Mesothelial cell of epicardium (in vitro differentiated cells): ENCODE measurements at regions not wholly inside any gene's neighbourhood (a gene's known extent, or its start where the extent isn't known, plus 50 kb on each side); places are given as distances from the start of the nearest gene placed in this dataset.

Experiments used
- DNase-seq, 2 experiments: peaks; one replicate each; pipeline ENCODE4 v3.0.0; 2021; ENCODE audit warnings: low spot score in 2 of 2; ENCODE audit not compliant: unreplicated experiment in 2 of 2
- H3K27ac Mint-ChIP-seq: 2 replicates; pipeline ENCODE4 v1.8.0; 2021; ENCODE audit warnings: mixed read lengths
- H3K27me3 Mint-ChIP-seq: 2 replicates; pipeline ENCODE4 v1.8.0; 2021; ENCODE audit warnings: low read depth, mixed read lengths
- H3K36me3 Mint-ChIP-seq: 2 replicates; pipeline ENCODE4 v1.8.0; 2021; ENCODE audit warnings: mixed read lengths
- H3K4me1 Mint-ChIP-seq: 2 replicates; pipeline ENCODE4 v1.8.0; 2021; ENCODE audit warnings: mixed read lengths
- H3K4me3 Mint-ChIP-seq: 2 replicates; pipeline ENCODE4 v1.8.0; 2021; ENCODE audit warnings: mild to moderate bottlenecking, moderate library complexity, mixed read lengths
- H3K9me3 Mint-ChIP-seq: 2 replicates; pipeline ENCODE4 v1.8.0; 2021; ENCODE audit warnings: mixed read lengths
- TF ChIP-seq, protein P1 (sequence below): fragments of 200-600 bp; sonication (generic); IDR thresholded peaks from one replicate; pipeline ENCODE4 v1.5.0; 2021; ENCODE audit warnings: antibody characterized with exemption; ENCODE audit not compliant: unreplicated experiment

DNA sequence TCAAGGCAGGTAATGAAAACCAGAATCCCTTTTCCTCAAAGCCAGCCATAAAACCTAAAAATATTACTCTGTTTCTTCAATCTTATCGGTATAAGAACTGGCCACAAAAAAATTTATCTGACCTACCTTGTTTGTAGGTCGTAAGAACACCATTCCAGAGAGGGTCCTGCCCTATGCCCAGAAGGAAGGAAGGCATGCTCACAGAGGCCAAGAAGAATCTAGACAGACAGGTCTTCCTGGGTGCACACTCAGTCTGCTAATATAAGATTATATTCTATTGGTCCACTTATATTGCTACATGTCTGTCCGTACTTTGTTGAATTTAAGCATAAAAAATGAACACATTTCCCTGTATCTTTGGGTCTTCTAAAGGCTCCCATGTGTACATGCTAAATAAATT is 2136.1 kb upstream of the PCDH20 start:
- Mint-ChIP-seq H3K27me3 (no peaks in the 10 kb centered on the region), H3K4me1 (peaks cover 6% of the 10 kb centered on the region), H3K9me3 (no peaks in the 10 kb centered on the region), H3K4me3 (no peak overlapping the region), H3K27ac (peak overlapping the region; percentile 61), H3K36me3 (no peaks in the 10 kb centered on the region)
- no peak for DNase-seq
- TF ChIP-seq, protein P1, sequence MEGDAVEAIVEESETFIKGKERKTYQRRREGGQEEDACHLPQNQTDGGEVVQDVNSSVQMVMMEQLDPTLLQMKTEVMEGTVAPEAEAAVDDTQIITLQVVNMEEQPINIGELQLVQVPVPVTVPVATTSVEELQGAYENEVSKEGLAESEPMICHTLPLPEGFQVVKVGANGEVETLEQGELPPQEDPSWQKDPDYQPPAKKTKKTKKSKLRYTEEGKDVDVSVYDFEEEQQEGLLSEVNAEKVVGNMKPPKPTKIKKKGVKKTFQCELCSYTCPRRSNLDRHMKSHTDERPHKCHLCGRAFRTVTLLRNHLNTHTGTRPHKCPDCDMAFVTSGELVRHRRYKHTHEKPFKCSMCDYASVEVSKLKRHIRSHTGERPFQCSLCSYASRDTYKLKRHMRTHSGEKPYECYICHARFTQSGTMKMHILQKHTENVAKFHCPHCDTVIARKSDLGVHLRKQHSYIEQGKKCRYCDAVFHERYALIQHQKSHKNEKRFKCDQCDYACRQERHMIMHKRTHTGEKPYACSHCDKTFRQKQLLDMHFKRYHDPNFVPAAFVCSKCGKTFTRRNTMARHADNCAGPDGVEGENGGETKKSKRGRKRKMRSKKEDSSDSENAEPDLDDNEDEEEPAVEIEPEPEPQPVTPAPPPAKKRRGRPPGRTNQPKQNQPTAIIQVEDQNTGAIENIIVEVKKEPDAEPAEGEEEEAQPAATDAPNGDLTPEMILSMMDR = no peak

DNA sequence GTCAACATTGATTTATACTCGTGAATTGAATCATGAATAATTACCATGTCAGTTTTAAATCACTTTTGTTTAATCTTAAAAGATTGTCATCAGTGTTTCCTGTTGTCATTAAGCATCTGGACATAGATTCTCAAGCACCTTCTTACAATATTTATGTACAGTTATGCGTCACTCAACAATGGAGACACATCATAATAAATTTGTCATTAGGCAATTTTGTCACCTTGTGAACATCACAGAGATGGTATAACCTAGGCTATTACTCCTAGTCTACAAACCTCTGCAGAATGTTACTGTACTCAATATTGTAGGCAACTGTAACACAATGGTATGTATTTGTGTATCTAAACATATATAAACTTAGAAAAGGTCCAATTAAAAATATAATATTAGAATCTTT is 2130.9 kb upstream of the PCDH20 start:
- TF ChIP-seq, protein P1 = no peak
- Mint-ChIP-seq H3K36me3 (no peaks in the 10 kb centered on the region), H3K4me3 (no peak overlapping the region), H3K27ac (no peak overlapping the region), H3K9me3 (peaks cover 3% of the 10 kb centered on the region), H3K4me1 (peaks cover 22% of the 10 kb centered on the region), H3K27me3 (no peaks in the 10 kb centered on the region)
- DNase-seq = no peak

DNA sequence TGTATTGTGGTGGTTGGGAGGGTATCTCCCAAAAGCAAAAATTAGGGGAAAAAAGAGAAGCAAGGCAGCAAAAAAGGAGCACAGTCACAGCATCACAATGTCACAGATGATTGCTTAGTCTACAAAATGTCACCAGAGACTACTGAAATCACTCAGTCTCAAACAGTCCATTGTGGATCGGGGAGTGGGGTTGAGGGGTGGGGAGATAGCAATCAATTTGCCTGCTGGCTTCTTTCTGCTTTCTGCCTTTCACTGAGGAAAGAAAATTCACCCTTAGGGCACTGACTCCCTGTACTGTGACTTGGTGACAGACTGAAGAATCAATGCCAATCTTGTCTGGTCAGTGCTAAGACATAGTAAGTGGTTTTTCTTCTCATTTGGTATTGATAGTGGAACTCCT is 2127.1 kb upstream of the PCDH20 start:
- peaks cover 3% of the 10 kb centered on the region for H3K9me3 Mint-ChIP-seq
- TF ChIP-seq, protein P1 = no peak
- DNase-seq = no peak
- H3K4me1 Mint-ChIP-seq = peaks cover 25% of the 10 kb centered on the region
- H3K4me3 Mint-ChIP-seq = no peak overlapping the region
- H3K27ac Mint-ChIP-seq = no peak overlapping the region
- H3K36me3 Mint-ChIP-seq = no peaks in the 10 kb centered on the region
- no peaks in the 10 kb centered on the region for H3K27me3 Mint-ChIP-seq

DNA sequence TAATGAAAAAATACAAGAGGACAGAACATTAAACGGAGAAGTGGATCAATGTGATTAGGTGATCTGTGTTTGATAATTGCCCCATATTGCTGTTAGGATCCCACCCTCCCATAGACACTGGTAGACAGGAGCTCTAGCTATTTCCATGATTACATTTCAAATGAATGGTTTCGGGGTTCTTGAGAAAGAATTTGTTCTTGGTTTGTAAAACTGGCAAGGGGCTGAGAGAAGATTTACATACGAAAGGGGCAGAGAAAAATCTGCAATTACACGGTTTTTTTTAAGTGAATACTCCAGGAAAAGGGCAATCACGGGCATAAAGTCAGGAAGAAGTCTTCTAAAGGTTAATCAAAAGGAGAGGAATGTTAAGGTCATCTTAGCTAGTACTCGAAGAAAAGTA is 2125.7 kb upstream of the PCDH20 start:
- Mint-ChIP-seq H3K27ac (no peak overlapping the region), H3K9me3 (peaks cover 3% of the 10 kb centered on the region), H3K4me1 (peaks cover 25% of the 10 kb centered on the region), H3K27me3 (no peaks in the 10 kb centered on the region), H3K4me3 (no peak overlapping the region), H3K36me3 (no peaks in the 10 kb centered on the region)
- TF ChIP-seq, protein P1 = no peak
- no peak for DNase-seq

DNA sequence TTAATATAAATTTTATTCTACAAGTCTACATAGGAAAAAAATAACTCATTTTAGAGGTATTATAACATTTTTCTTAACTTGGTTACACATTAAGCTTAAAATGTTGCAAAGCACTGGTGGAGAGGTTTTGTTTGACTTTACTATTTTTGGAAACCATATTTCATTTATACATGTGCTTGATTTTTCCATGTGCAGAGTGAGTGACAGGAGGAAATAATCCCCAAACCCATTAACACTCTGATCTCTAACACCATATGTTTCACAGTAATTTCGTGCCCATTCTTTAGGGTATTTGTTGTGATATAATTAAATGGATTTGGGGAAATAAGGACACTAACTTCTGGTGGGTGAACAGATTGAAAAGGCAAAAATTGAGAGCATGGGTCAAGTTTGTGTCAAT is 2124.4 kb upstream of the PCDH20 start:
- Mint-ChIP-seq H3K36me3 (no peaks in the 10 kb centered on the region), H3K27me3 (no peaks in the 10 kb centered on the region), H3K9me3 (peaks cover 3% of the 10 kb centered on the region), H3K27ac (no peak overlapping the region), H3K4me1 (peaks cover 13% of the 10 kb centered on the region), H3K4me3 (no peak overlapping the region)
- DNase-seq = no peak
- TF ChIP-seq, protein P1 = no peak

DNA sequence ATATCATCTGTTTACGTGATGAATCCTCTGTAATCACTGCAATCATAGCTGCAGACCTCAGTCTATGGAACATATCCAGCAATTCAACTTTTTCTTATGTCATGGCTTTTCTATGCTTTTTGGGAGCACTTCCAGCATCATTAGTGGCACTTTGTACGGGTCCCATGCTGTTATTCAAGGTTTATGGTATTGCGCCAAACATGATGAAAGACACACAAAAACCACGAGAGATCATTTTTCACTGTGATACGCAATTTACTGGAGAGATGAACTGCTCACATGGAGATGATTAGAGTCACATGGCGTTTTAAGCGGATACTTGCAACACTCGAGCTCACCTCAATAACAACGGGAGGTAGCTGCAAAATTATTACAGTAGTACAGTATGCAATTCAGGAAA is 2101.7 kb upstream of the PCDH20 start:
- H3K4me1 Mint-ChIP-seq = no peaks in the 10 kb centered on the region
- no peaks in the 10 kb centered on the region for H3K27me3 Mint-ChIP-seq
- H3K36me3 Mint-ChIP-seq = no peaks in the 10 kb centered on the region
- no peak overlapping the region for H3K4me3 Mint-ChIP-seq
- DNase-seq = no peak
- TF ChIP-seq, protein P1 = no peak
- no peak overlapping the region for H3K27ac Mint-ChIP-seq
- H3K9me3 Mint-ChIP-seq = peaks cover 16% of the 10 kb centered on the region
